MM.1S (cell line): ENCODE measurements at regions not wholly inside any gene's neighbourhood (a gene's known extent, or its start where the extent isn't known, plus 50 kb on each side); places are given as distances from the start of the nearest gene placed in this dataset.

ENCODE experiments used
- CTCF ChIP-seq: fragments of 300-600 bp; sonication (generic); IDR thresholded peaks from 2 replicates; pipeline ENCODE4 v1.5.1; 2016; ENCODE audit warnings: antibody characterized with exemption, low read length, mixed read lengths
- EZH2 ChIP-seq: fragments of 300-600 bp; sonication (generic); optimal IDR thresholded peaks from 2 replicates; pipeline ENCODE3; 2017; ENCODE audit warnings: low read depth, mild to moderate bottlenecking, antibody characterized with exemption, low read length, mixed read lengths

GRCh38 chrX:51215266-51215665, 117.4 kb upstream of the NUDT10 start:
- TF ChIP-seq CTCF (no peak), EZH2 (no peak)
